Stomach (tissue), 4 donors: ENCODE measurements at regions not wholly inside any gene's neighbourhood (a gene's known extent, or its start where the extent isn't known, plus 50 kb on each side); places are given as distances from the start of the nearest gene placed in this dataset.

Source experiments
- CTCF ChIP-seq, 7 experiments: fragments of 450-650 bp in 4 of 7; fragments of 200-600 bp in 3 of 7; sonication (generic) in 3 of 7; IDR thresholded peaks; one replicate each; pipeline ENCODE4 v1.5.1; 2016 to 2019; ENCODE audit warnings: antibody characterized with exemption in 7 of 7, control low read depth in 2 of 7, mild to moderate bottlenecking in 1 of 7
- EP300 ChIP-seq: sonication (generic); formaldehyde crosslinking; IDR thresholded peaks from one replicate; pipeline ENCODE4 v1.6.1; 2017; ENCODE audit warnings: antibody characterized with exemption
- POLR2A ChIP-seq, 4 donors: fragments of 450-650 bp; IDR thresholded peaks; one replicate each; pipeline ENCODE4 v1.6.1; 2016; ENCODE audit warnings: antibody characterized with exemption in 4 of 4, control low read depth in 2 of 4, mild to moderate bottlenecking in 1 of 4, moderate library complexity in 1 of 4
- POLR2AphosphoS5 ChIP-seq, 3 donors: sonication (generic); formaldehyde crosslinking; IDR thresholded peaks; one replicate each; pipeline ENCODE4 v1.6.1; 2016; ENCODE audit warnings: antibody characterized with exemption in 3 of 3

- TF ChIP-seq EP300: no peak
- no peak for TF ChIP-seq POLR2AphosphoS5 (IDR thresholded peaks at IDR 0.05)
- no peak for TF ChIP-seq CTCF (IDR thresholded peaks at IDR 0.05)
- no peak for TF ChIP-seq POLR2A (IDR thresholded peaks at IDR 0.05)
Observed at GRCh38 chr16:6946802-6947201, 385.8 kb upstream of the RBFOX1 start.
